Stomach (tissue), 4 donors: ENCODE measurements at regions not wholly inside any gene's neighbourhood (a gene's known extent, or its start where the extent isn't known, plus 50 kb on each side); places are given as distances from the start of the nearest gene placed in this dataset.

Source experiments
- POLR2A ChIP-seq, 4 donors: fragments of 450-650 bp; IDR thresholded peaks; one replicate each; pipeline ENCODE4 v1.6.1; 2016; ENCODE audit warnings: antibody characterized with exemption in 4 of 4, control low read depth in 2 of 4, mild to moderate bottlenecking in 1 of 4, moderate library complexity in 1 of 4
- TF ChIP-seq, protein P1 (sequence below), 7 experiments: fragments of 450-650 bp in 4 of 7; fragments of 200-600 bp in 3 of 7; sonication (generic) in 3 of 7; IDR thresholded peaks; one replicate each; pipeline ENCODE4 v1.5.1; 2016 to 2019; ENCODE audit warnings: antibody characterized with exemption in 7 of 7, control low read depth in 2 of 7, mild to moderate bottlenecking in 1 of 7

DNA sequence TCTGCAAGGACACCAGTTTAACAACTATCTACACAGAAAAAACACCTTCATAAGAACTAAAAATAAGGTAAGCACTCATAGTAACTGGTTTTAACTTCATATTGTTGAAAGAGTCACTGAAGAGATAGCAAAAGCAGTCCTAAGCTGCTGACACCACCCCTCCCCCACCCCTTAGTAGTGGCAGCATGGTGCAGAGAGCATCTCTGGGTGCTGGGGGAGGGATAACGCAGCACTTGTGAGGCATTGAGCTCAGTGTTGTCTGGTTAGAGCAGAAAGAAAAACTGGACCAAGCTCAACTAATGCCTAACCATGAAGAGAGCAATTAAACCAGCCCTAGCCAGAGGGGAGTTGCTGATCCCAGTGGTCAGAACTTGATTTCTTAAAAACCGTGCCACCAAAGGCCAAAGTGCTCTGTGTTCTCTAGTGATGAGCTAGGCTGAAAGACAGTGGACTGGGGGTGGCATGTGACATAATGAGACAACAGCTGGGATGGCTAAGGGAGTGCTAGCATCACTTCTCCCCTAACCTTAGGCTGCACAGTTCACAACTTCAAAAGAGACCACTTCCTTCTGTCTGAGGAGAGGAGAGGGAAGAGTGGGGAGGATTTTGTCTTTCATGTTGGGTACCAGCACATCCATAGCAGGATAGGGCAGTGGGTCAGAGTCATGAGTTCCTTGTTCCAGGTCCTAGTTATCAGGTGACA, 669.3 kb downstream of the PDHA2 start:
- no peak for TF ChIP-seq POLR2A (IDR thresholded peaks at IDR 0.05)
- TF ChIP-seq, protein P1, sequence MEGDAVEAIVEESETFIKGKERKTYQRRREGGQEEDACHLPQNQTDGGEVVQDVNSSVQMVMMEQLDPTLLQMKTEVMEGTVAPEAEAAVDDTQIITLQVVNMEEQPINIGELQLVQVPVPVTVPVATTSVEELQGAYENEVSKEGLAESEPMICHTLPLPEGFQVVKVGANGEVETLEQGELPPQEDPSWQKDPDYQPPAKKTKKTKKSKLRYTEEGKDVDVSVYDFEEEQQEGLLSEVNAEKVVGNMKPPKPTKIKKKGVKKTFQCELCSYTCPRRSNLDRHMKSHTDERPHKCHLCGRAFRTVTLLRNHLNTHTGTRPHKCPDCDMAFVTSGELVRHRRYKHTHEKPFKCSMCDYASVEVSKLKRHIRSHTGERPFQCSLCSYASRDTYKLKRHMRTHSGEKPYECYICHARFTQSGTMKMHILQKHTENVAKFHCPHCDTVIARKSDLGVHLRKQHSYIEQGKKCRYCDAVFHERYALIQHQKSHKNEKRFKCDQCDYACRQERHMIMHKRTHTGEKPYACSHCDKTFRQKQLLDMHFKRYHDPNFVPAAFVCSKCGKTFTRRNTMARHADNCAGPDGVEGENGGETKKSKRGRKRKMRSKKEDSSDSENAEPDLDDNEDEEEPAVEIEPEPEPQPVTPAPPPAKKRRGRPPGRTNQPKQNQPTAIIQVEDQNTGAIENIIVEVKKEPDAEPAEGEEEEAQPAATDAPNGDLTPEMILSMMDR (IDR thresholded peaks at IDR 0.05), result no peak
